Smooth muscle cell (in vitro differentiated cells): ENCODE measurements at regions not wholly inside any gene's neighbourhood (a gene's known extent, or its start where the extent isn't known, plus 50 kb on each side); places are given as distances from the start of the nearest gene placed in this dataset.

Experiments used
- DNase-seq: peaks from one replicate; lab custom pipeline; 2025; ENCODE audit not compliant: unreplicated experiment; lab: John Stamatoyannopoulos, UW
- H2AFZ ChIP-seq: fragments of 200-600 bp; sonication (generic); 2 replicates; pipeline ENCODE4 v1.6.0; 2016; ENCODE audit warnings: antibody characterized with exemption, low read depth, mild to moderate bottlenecking
- H3F3A ChIP-seq: fragments of 200-600 bp; sonication (generic); 2 replicates; pipeline ENCODE4 v1.6.0; 2017; ENCODE audit warnings: antibody characterized with exemption, low read depth
- H3K27ac ChIP-seq: fragments of 200-600 bp; sonication (generic); 2 replicates; pipeline ENCODE4 v1.5.1; 2016; ENCODE audit warnings: low read depth, mild to moderate bottlenecking
- H3K27me3 ChIP-seq: fragments of 200-600 bp; sonication (generic); 2 replicates; pipeline ENCODE4 v1.6.1; 2016; ENCODE audit warnings: low read depth, mild to moderate bottlenecking
- H3K36me3 ChIP-seq: fragments of 200-600 bp; sonication (generic); 2 replicates; pipeline ENCODE4 v1.5.1; 2016; ENCODE audit warnings: low read depth
- H3K4me1 ChIP-seq: fragments of 200-600 bp; sonication (generic); 2 replicates; pipeline ENCODE4 v1.5.1; 2016; ENCODE audit warnings: low read depth
- H3K4me2 ChIP-seq: fragments of 200-600 bp; sonication (generic); 2 replicates; pipeline ENCODE4 v1.6.0; 2016; ENCODE audit warnings: mild to moderate bottlenecking
- H3K4me3 ChIP-seq: fragments of 200-600 bp; sonication (generic); 2 replicates; pipeline ENCODE4 v1.5.1; 2016; ENCODE audit warnings: mild to moderate bottlenecking
- H3K79me2 ChIP-seq: fragments of 200-600 bp; sonication (generic); 2 replicates; pipeline ENCODE4 v1.6.0; 2016; ENCODE audit warnings: low read depth, mild to moderate bottlenecking
- H3K9ac ChIP-seq: fragments of 200-600 bp; sonication (generic); 2 replicates; pipeline ENCODE4 v1.6.0; 2016; ENCODE audit warnings: low read depth
- H3K9me3 ChIP-seq: fragments of 200-600 bp; sonication (generic); replicated peaks from 2 replicates; pipeline ENCODE4 v1.5.1; 2016; ENCODE audit warnings: low read depth
- H4K20me1 ChIP-seq: fragments of 200-600 bp; sonication (generic); 2 replicates; pipeline ENCODE4 v1.6.0; 2016; ENCODE audit warnings: low read depth
- CTCF ChIP-seq: fragments of 200-600 bp; sonication (generic); IDR thresholded peaks from 2 replicates; pipeline ENCODE4 v1.5.1; 2017; ENCODE audit warnings: borderline replicate concordance, mild to moderate bottlenecking, antibody characterized with exemption; ENCODE audit not compliant: insufficient read depth, poor library complexity, severe bottlenecking
- WGBS: methylation state at CpG from one replicate; pipeline ENCODE4 v1.1.7; 2016; ENCODE audit warnings: low lambda C conversion rate; 5-methylcytosine and 5-hydroxymethylcytosine counted together

GRCh38 chr4:180116840-180117239 lies 2126.4 kb upstream of the TENM3 start:
- TF ChIP-seq CTCF = no peak
- H3K4me3 ChIP-seq = no peak overlapping the region
- H3K27ac ChIP-seq = no peak overlapping the region
- H3F3A ChIP-seq = no peaks in the 10 kb centered on the region
- no peak overlapping the region for H2AFZ ChIP-seq
- no peaks in the 10 kb centered on the region for H3K79me2 ChIP-seq
- H3K9ac ChIP-seq = no peak overlapping the region
- H3K4me1 ChIP-seq = no peaks in the 10 kb centered on the region
- H4K20me1 ChIP-seq = no peaks in the 10 kb centered on the region
- no peaks in the 10 kb centered on the region for H3K9me3 ChIP-seq
- no peaks in the 10 kb centered on the region for H3K36me3 ChIP-seq
- no peaks in the 10 kb centered on the region for H3K27me3 ChIP-seq
- no peak for DNase-seq
- H3K4me2 ChIP-seq = no peak overlapping the region
- WGBS = 83% methylated on average over 4 of the region's 4 CpGs

GRCh38 chr4:180120068-180120467 lies 2123.1 kb upstream of the TENM3 start:
- Histone ChIP-seq H3K9ac (no peak overlapping the region), H3K27me3 (no peaks in the 10 kb centered on the region), H3F3A (no peaks in the 10 kb centered on the region), H3K9me3 (no peaks in the 10 kb centered on the region), H3K4me2 (no peak overlapping the region), H3K79me2 (no peaks in the 10 kb centered on the region), H3K4me3 (no peak overlapping the region), H3K36me3 (no peaks in the 10 kb centered on the region), H4K20me1 (no peaks in the 10 kb centered on the region), H3K27ac (no peak overlapping the region), H3K4me1 (no peaks in the 10 kb centered on the region), H2AFZ (no peak overlapping the region)
- no peak for DNase-seq
- TF ChIP-seq CTCF = no peak
- WGBS = 85% methylated on average over 3 of the region's 3 CpGs

GRCh38 chr4:180134091-180134866 lies 2108.9 kb upstream of the TENM3 start:
- WGBS = 49% methylated on average over 11 of the region's 11 CpGs
- Histone ChIP-seq H3K9ac (no peak overlapping the region), H4K20me1 (no peaks in the 10 kb centered on the region), H3K79me2 (no peaks in the 10 kb centered on the region), H3K36me3 (no peaks in the 10 kb centered on the region), H3K4me3 (no peak overlapping the region), H3K9me3 (no peaks in the 10 kb centered on the region), H3K27ac (no peak overlapping the region), H3F3A (no peaks in the 10 kb centered on the region), H3K27me3 (no peaks in the 10 kb centered on the region), H3K4me1 (no peaks in the 10 kb centered on the region), H3K4me2 (peak overlapping the region; percentile 43), H2AFZ (peak overlapping the region; percentile 43)
- TF ChIP-seq CTCF = no peak
- no peak for DNase-seq

- no peaks in the 10 kb centered on the region for H3F3A ChIP-seq
- no peak for TF ChIP-seq CTCF
- H3K36me3 ChIP-seq = no peaks in the 10 kb centered on the region
- WGBS = 79% methylated on average over 3 of the region's 3 CpGs
- no peak overlapping the region for H3K9ac ChIP-seq
- H3K4me1 ChIP-seq = no peaks in the 10 kb centered on the region
- no peak overlapping the region for H2AFZ ChIP-seq
- H3K9me3 ChIP-seq = no peaks in the 10 kb centered on the region
- no peak overlapping the region for H3K4me2 ChIP-seq
- H4K20me1 ChIP-seq = no peaks in the 10 kb centered on the region
- H3K27me3 ChIP-seq = no peaks in the 10 kb centered on the region
- no peak for DNase-seq
- no peaks in the 10 kb centered on the region for H3K79me2 ChIP-seq
- no peak overlapping the region for H3K4me3 ChIP-seq
- H3K27ac ChIP-seq = no peak overlapping the region
Measured at GRCh38 chr4:180141734-180142133, 2101.5 kb upstream of the TENM3 start.
